Right lobe of liver (tissue), 6 donors: ENCODE measurements at regions not wholly inside any gene's neighbourhood (a gene's known extent, or its start where the extent isn't known, plus 50 kb on each side); places are given as distances from the start of the nearest gene placed in this dataset.

Source experiments
- ATAC-seq, 4 donors: fragments of 200-7000 bp; cut with Tn5 transposase; one replicate each; pipeline ENCODE4 v1.9.1; 2020; ENCODE audit warnings: mild to moderate bottlenecking in 4 of 4, moderate library complexity in 4 of 4
- DNase-seq, 3 donors: peaks; one replicate each; pipeline ENCODE4 v3.0.0-alpha.2; 2020
- H3K27ac ChIP-seq, 3 donors: fragments of 200-600 bp; one replicate each; pipeline ENCODE4 v1.8.0; 2022
- H3K27me3 ChIP-seq, 2 donors: fragments of 200-600 bp; one replicate each; pipeline ENCODE4 v1.8.0; 2022
- H3K36me3 ChIP-seq, 4 donors: fragments of 200-600 bp; sonication (generic) in 1 of 4; one replicate each; pipeline versions ENCODE4 v1.5.1 to v1.8.0; 2017 to 2022; ENCODE audit warnings: control low read depth in 1 of 4
- H3K4me1 ChIP-seq, 4 donors: fragments of 200-600 bp; sonication (generic) in 1 of 4; one replicate each; pipeline versions ENCODE4 v1.5.1 to v1.8.0; 2017 to 2022; ENCODE audit warnings: control low read depth in 1 of 4
- H3K4me3 ChIP-seq, 3 donors: fragments of 200-600 bp; one replicate each; pipeline ENCODE4 v1.8.0; 2022
- H3K9me3 ChIP-seq, 4 donors: fragments of 200-600 bp; sonication (generic) in 1 of 4; one replicate each; pipeline versions ENCODE4 v1.5.1 to v1.8.0; 2017 to 2022; ENCODE audit warnings: control low read depth in 1 of 4
- CTCF ChIP-seq, 4 donors: fragments of 200-600 bp in 3 of 4; fragments of 450-650 bp in 1 of 4; IDR thresholded peaks; one replicate each; pipeline versions ENCODE4 v1.5.1 to v1.8.0; 2016 to 2022; ENCODE audit warnings: antibody characterized with exemption in 4 of 4, mild to moderate bottlenecking in 2 of 4
- POLR2A ChIP-seq: fragments of 450-650 bp; IDR thresholded peaks from one replicate; pipeline ENCODE4 v1.6.1; 2017; ENCODE audit warnings: antibody characterized with exemption, mild to moderate bottlenecking
- WGBS: methylation state at CpG from one replicate; pipeline ENCODE4 v1.1.6; 2018; ENCODE audit warnings: low coverage, low lambda C conversion rate; ENCODE audit not compliant: insufficient coverage; ENCODE audit errors: missing lambda C conversion rate; 5-methylcytosine and 5-hydroxymethylcytosine counted together
- intact Hi-C, 2 donors: fragments of 100-400 bp; cut with DNase I; formaldehyde crosslinking; loops; one replicate each; pipeline versions ENCODE4 v1.11.2 to v1.14.1; 2022
- donor health status: DM: no; HTN: yes; CAD: no.
- donor health status: DM: no; HTN: no; CAD: no.
- donor health status: DM: no; HTN: no; CAD: no.
- donor health status: DM: no; HTN: yes; CAD: no.
- donor health status: DM: no; HTN: yes; CAD: no.

- no peaks in the 10 kb centered on the region for H3K36me3 ChIP-seq
- H3K27ac ChIP-seq = no peak overlapping the region
- no peaks in the 10 kb centered on the region for H3K4me1 ChIP-seq
- H3K9me3 ChIP-seq = no peaks in the 10 kb centered on the region
- TF ChIP-seq POLR2A (no peak), CTCF (IDR thresholded peaks at IDR 0.05) (no peak)
- WGBS = 71% methylated on average over 8 of the region's 8 CpGs
- no peaks in the 10 kb centered on the region for H3K27me3 ChIP-seq
- ATAC-seq (no peak), DNase-seq (no peak)
- H3K4me3 ChIP-seq = no peak overlapping the region
- intact Hi-C loops = no loop called here
These were observed 653.0 kb downstream of the MTRR start for GRCh38 chr5:8521991-8522390.

- intact Hi-C loops = no loop called here
- Histone ChIP-seq H3K36me3 (no peaks in the 10 kb centered on the region), H3K9me3 (no peaks in the 10 kb centered on the region), H3K27ac (no peak overlapping the region), H3K4me3 (no peak overlapping the region), H3K4me1 (no peaks in the 10 kb centered on the region), H3K27me3 (no peaks in the 10 kb centered on the region)
- ATAC-seq = no peak
- 27% methylated on average over 3 of the region's 3 CpGs for WGBS
- TF ChIP-seq CTCF (IDR thresholded peaks at IDR 0.05) = no peak
- no peak for DNase-seq
These were observed 653.7 kb downstream of the MTRR start for GRCh38 chr5:8522646-8523045.

GRCh38 chr5:8523501-8523900 lies 654.6 kb downstream of the MTRR start:
- ATAC-seq = no peak
- Histone ChIP-seq H3K27me3 (no peaks in the 10 kb centered on the region), H3K9me3 (no peaks in the 10 kb centered on the region), H3K4me3 (no peak overlapping the region), H3K4me1 (no peaks in the 10 kb centered on the region), H3K36me3 (no peaks in the 10 kb centered on the region), H3K27ac (no peak overlapping the region)
- no peak for TF ChIP-seq CTCF (IDR thresholded peaks at IDR 0.05)
- TF ChIP-seq POLR2A = no peak
- DNase-seq = no peak
- 48% methylated on average over 2 of the region's 3 CpGs for WGBS
- intact Hi-C loops = no loop called here

GRCh38 chr5:8525819-8526218 lies 656.9 kb downstream of the MTRR start:
- WGBS = 66% methylated on average over 2 of the region's 2 CpGs
- DNase-seq = no peak

More at GRCh38 chr5:8525819-8526218, 656.9 kb downstream of the MTRR start:
- H3K9me3 ChIP-seq = no peaks in the 10 kb centered on the region
- H3K27ac ChIP-seq = no peak overlapping the region
- no peaks in the 10 kb centered on the region for H3K4me1 ChIP-seq
- no peaks in the 10 kb centered on the region for H3K27me3 ChIP-seq
- TF ChIP-seq CTCF (IDR thresholded peaks at IDR 0.05) (no peak), POLR2A (no peak)
- no peak overlapping the region for H3K4me3 ChIP-seq
- no peak for ATAC-seq
- H3K36me3 ChIP-seq = no peaks in the 10 kb centered on the region
- intact Hi-C loops = no loop called here
